ENCODE measurements at regions not wholly inside any gene's neighbourhood (a gene's known extent, or its start where the extent isn't known, plus 50 kb on each side); places are given as distances from the start of the nearest gene placed in this dataset.

- no peak for TF ChIP-seq ARID4B (CRISPR knock-in tag; IDR thresholded peaks at IDR 0.05; ENCODE audit: borderline replicate concordance)
Measured at GRCh38 chr10:4533621-4534020, 292.4 kb upstream of the AKR1E2 start (continued).

GRCh38 chr10:4532976-4533375 is 293.0 kb upstream of the AKR1E2 start:
- no peak for ATAC-seq
- Mint-ChIP-seq H3K9me3 (peaks cover 19% of the 10 kb centered on the region), H3K4me3 (no peak overlapping the region), H3K27me3 (ENCODE audit: low read depth) (no peaks in the 10 kb centered on the region), H3K36me3 (peaks cover 6% of the 10 kb centered on the region; the same call in 1 of the 2 replicates), H3K27ac (no peak overlapping the region), H3K4me1 (no peaks in the 10 kb centered on the region)
- POLR2A ChIA-PET = no interaction called here
- DNase-seq (ENCODE audit: low spot score) = no peak
- TF ChIP-seq ATF1 (CRISPR knock-in tag; IDR thresholded peaks at IDR 0.05) = no peak
- TF ChIP-seq RORB (CRISPR knock-in tag; IDR thresholded peaks at IDR 0.05) = no peak
- CTCF ChIA-PET = no interaction called here

- H3K27ac Mint-ChIP-seq = no peak overlapping the region
- no peak overlapping the region for H3K4me3 Mint-ChIP-seq
- no peaks in the 10 kb centered on the region for H3K4me1 Mint-ChIP-seq
- ATAC-seq (no peak), DNase-seq (ENCODE audit: low spot score) (no peak)
- peaks cover 2% of the 10 kb centered on the region; the same call in 1 of the 2 replicates for H3K36me3 Mint-ChIP-seq
- ChIA-PET POLR2A (no interaction called here), CTCF (no interaction called here)
- H3K27me3 Mint-ChIP-seq (ENCODE audit: low read depth) = no peaks in the 10 kb centered on the region
- H3K9me3 Mint-ChIP-seq = peaks cover 14% of the 10 kb centered on the region
- TF ChIP-seq SOX15 (CRISPR knock-in tag; IDR thresholded peaks at IDR 0.05) (no peak), IRF1 (CRISPR knock-in tag; IDR thresholded peaks at IDR 0.05) (no peak), NR3C1 (CRISPR knock-in tag; conservative IDR thresholded peaks at IDR 0.05; ENCODE audit: low read depth) (no peak), CTCF (IDR thresholded peaks at IDR 0.05) (no peak), FOXK1 (CRISPR knock-in tag; IDR thresholded peaks at IDR 0.05) (no peak), E2F4 (CRISPR knock-in tag; IDR thresholded peaks at IDR 0.05; ENCODE audit: borderline replicate concordance, low read depth) (no peak), ZBTB43 (CRISPR knock-in tag; IDR thresholded peaks at IDR 0.05) (no peak), PREB (CRISPR knock-in tag; IDR thresholded peaks at IDR 0.05; ENCODE audit: borderline replicate concordance) (no peak), ZNF232 (CRISPR knock-in tag; IDR thresholded peaks at IDR 0.05) (no peak), TCF7 (CRISPR knock-in tag; IDR thresholded peaks at IDR 0.05; ENCODE audit: low read depth) (no peak), ZNF512 (CRISPR knock-in tag; IDR thresholded peaks at IDR 0.05; ENCODE audit: borderline replicate concordance) (no peak), NFE2L1 (CRISPR knock-in tag; IDR thresholded peaks at IDR 0.05) (no peak), E2F5 (CRISPR knock-in tag; IDR thresholded peaks at IDR 0.05) (no peak), ZMAT4 (CRISPR knock-in tag; IDR thresholded peaks at IDR 0.05) (no peak), OVOL2 (CRISPR knock-in tag; IDR thresholded peaks at IDR 0.05; ENCODE audit: borderline replicate concordance) (no peak), ZNF263 (CRISPR knock-in tag; IDR thresholded peaks at IDR 0.05; ENCODE audit: low read depth) (no peak), FOXP1 (CRISPR knock-in tag; IDR thresholded peaks at IDR 0.05; ENCODE audit: borderline replicate concordance) (no peak)
Measured at GRCh38 chr10:4532467-4532866, 293.5 kb upstream of the AKR1E2 start.
